ENCODE measurements at regions not wholly inside any gene's neighbourhood (a gene's known extent, or its start where the extent isn't known, plus 50 kb on each side); places are given as distances from the start of the nearest gene placed in this dataset.

GRCh38 chr5:158209219-158209908 is 350.4 kb upstream of the CLINT1 start:
- H3K9me3 ChIP-seq: no peaks in the 10 kb centered on the region
- no peak overlapping the region for H3K4me3 ChIP-seq
- H3K4me1 ChIP-seq: no peaks in the 10 kb centered on the region
- TF ChIP-seq POLR2AphosphoS5 (IDR thresholded peaks at IDR 0.05): no peak
- no peak for TF ChIP-seq POLR2A (IDR thresholded peaks at IDR 0.05)
- TF ChIP-seq EP300 (IDR thresholded peaks at IDR 0.05): no peak
- no peak for DNase-seq (ENCODE audit: low spot score in 2 of 2)
- 92% methylated on average over 5 of the region's 5 CpGs for WGBS
- H3K27me3 ChIP-seq: no peaks in the 10 kb centered on the region
- no peaks in the 10 kb centered on the region for H3K36me3 ChIP-seq
- H3K27ac ChIP-seq: no peak overlapping the region

- DNase-seq (ENCODE audit: low spot score in 2 of 2): no peak
- Histone ChIP-seq H3K36me3 (no peaks in the 10 kb centered on the region), H3K27me3 (no peaks in the 10 kb centered on the region), H3K4me1 (no peaks in the 10 kb centered on the region), H3K27ac (no peak overlapping the region), H3K9me3 (no peaks in the 10 kb centered on the region), H3K4me3 (no peak overlapping the region)
- no peak for TF ChIP-seq CTCF (IDR thresholded peaks at IDR 0.05)
- TF ChIP-seq POLR2AphosphoS5 (IDR thresholded peaks at IDR 0.05): no peak
- TF ChIP-seq POLR2A (IDR thresholded peaks at IDR 0.05): no peak
- no peak for TF ChIP-seq EP300 (IDR thresholded peaks at IDR 0.05)
- 87% methylated on average over 10 of the region's 10 CpGs for WGBS
Observed at GRCh38 chr5:158207733-158208132, 348.8 kb upstream of the CLINT1 start.

- H3K4me3 ChIP-seq: no peak overlapping the region
- H3K36me3 ChIP-seq: no peaks in the 10 kb centered on the region
- 91% methylated on average over 2 of the region's 2 CpGs for WGBS
- TF ChIP-seq POLR2A (IDR thresholded peaks at IDR 0.05) (no peak), POLR2AphosphoS5 (IDR thresholded peaks at IDR 0.05) (no peak), EP300 (IDR thresholded peaks at IDR 0.05) (no peak), CTCF (IDR thresholded peaks at IDR 0.05) (no peak)
- H3K9me3 ChIP-seq: no peaks in the 10 kb centered on the region
- no peaks in the 10 kb centered on the region for H3K27me3 ChIP-seq
- no peak for DNase-seq (ENCODE audit: low spot score in 2 of 2)
- H3K4me1 ChIP-seq: no peaks in the 10 kb centered on the region
- no peak overlapping the region for H3K27ac ChIP-seq
Observed at GRCh38 chr5:158205992-158206391, 347.0 kb upstream of the CLINT1 start.

GRCh38 chr5:158203261-158203660 is 344.3 kb upstream of the CLINT1 start:
- Histone ChIP-seq H3K27me3 (no peaks in the 10 kb centered on the region), H3K4me3 (no peak overlapping the region), H3K36me3 (no peaks in the 10 kb centered on the region), H3K27ac (no peak overlapping the region), H3K4me1 (no peaks in the 10 kb centered on the region), H3K9me3 (no peaks in the 10 kb centered on the region)
- 92% methylated on average over 8 of the region's 8 CpGs for WGBS
- DNase-seq (ENCODE audit: low spot score in 2 of 2): no peak
- TF ChIP-seq EP300 (IDR thresholded peaks at IDR 0.05) (no peak), CTCF (IDR thresholded peaks at IDR 0.05) (no peak), POLR2AphosphoS5 (IDR thresholded peaks at IDR 0.05) (no peak), POLR2A (IDR thresholded peaks at IDR 0.05) (no peak)

GRCh38 chr5:158202801-158203200 is 343.9 kb upstream of the CLINT1 start:
- Histone ChIP-seq H3K36me3 (no peaks in the 10 kb centered on the region), H3K4me1 (no peaks in the 10 kb centered on the region), H3K4me3 (no peak overlapping the region), H3K27ac (no peak overlapping the region), H3K9me3 (no peaks in the 10 kb centered on the region), H3K27me3 (no peaks in the 10 kb centered on the region)
- 87% methylated on average over 7 of the region's 7 CpGs for WGBS
- DNase-seq (ENCODE audit: low spot score in 2 of 2): no peak
- TF ChIP-seq EP300 (IDR thresholded peaks at IDR 0.05) (no peak), CTCF (IDR thresholded peaks at IDR 0.05) (no peak)

- no peaks in the 10 kb centered on the region for H3K9me3 ChIP-seq
- no peak overlapping the region for H3K4me3 ChIP-seq
- H3K36me3 ChIP-seq: no peaks in the 10 kb centered on the region
- no peak for DNase-seq (ENCODE audit: low spot score in 2 of 2)
- no peaks in the 10 kb centered on the region for H3K4me1 ChIP-seq
- no peaks in the 10 kb centered on the region for H3K27me3 ChIP-seq
- WGBS: 45% methylated on average over 4 of the region's 4 CpGs
- TF ChIP-seq POLR2A (IDR thresholded peaks at IDR 0.05): no peak
- TF ChIP-seq POLR2AphosphoS5 (IDR thresholded peaks at IDR 0.05): no peak
- TF ChIP-seq EP300 (IDR thresholded peaks at IDR 0.05): no peak
- no peak for TF ChIP-seq CTCF (IDR thresholded peaks at IDR 0.05)
- H3K27ac ChIP-seq: no peak overlapping the region
Observed at GRCh38 chr5:158200619-158201018, 341.7 kb upstream of the CLINT1 start.
